HG02571 (cell line): ENCODE measurements at regions not wholly inside any gene's neighbourhood (a gene's known extent, or its start where the extent isn't known, plus 50 kb on each side); places are given as distances from the start of the nearest gene placed in this dataset.

Source experiments
- ATAC-seq: cut with Tn5 transposase; IDR thresholded peaks from one replicate; pipeline ENCODE4 v1.9.1; 2021; ENCODE audit warnings: mild to moderate bottlenecking, moderate library complexity; ENCODE audit not compliant: unreplicated experiment

DNA sequence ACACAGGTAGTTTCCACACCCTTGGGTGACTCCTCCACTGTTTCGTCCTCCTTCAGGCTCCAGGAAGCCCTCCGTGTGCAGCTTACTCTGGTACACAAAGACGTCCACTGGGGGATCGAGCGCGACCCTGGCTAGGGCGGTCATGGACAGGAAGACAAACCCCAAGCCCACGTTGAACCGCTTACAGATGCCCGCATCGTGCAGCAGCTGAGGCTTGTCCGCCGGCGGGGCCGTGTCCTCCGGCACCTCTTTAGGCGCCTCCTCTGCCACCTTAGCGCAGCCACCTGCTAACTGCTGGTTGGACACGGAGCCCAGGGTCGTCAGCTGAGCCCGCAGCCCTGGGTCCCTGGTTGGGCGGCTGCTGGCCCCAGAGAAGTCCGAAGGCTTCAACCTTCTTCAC lies 309.0 kb upstream of the BTBD3 start:
- no peak for ATAC-seq

DNA sequence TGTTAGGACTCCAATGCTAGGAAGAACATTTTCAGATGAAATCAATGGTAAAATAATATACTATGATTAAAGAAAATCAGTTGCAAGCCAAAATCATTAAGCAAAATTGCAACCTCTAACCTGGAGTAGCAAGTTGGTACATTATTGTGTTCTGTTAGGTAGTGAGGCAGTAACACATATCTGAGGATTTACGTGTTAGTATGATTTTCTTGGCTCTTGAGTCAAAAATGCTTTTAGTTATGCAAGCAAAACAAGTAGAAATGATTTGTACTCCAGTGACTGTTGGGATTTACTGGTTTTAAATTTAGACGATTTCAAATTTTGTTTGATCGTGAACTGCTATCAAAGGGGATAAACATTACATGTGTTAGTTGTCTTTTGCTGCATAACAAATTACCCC lies 293.0 kb upstream of the BTBD3 start:
- ATAC-seq: no peak

DNA sequence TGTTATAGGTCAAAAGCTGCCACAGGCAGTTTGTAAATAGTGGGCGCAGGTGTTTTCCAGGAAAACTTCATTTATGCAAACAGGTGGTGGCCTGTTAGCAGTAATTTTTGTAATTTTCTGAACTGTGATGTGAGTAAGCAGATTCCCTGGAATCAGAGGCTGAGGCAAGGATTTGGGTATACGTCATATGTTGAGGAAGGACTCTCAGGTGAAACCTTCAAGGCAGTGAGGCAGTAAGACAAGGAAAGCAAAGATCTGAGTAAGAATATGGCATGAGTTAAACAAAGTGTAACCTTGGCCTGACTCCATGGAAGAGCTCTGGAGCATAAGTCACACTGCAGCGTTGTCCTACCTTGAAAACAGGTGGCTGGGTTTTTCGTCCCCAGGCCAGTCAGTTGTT lies 291.1 kb upstream of the BTBD3 start:
- ATAC-seq: no peak

DNA sequence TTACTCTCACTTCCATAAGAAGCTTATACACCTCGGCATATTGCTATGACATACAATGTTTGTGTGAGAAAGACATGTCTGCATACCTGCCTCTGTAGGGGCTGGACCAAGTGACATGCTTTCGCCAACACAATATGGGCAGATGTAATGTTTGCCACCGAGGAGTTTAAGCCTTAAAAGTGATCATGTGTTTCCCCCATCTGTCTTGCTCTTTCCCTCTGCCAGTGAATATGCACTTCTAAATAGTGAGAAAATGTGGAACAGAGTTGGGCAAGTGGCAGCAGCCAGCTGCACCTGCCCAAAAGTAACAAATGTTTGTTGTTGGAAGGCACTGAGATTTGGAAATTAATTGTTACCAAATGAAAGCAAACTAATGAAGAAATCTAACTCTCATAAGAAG lies 274.8 kb upstream of the BTBD3 start:
- ATAC-seq: no peak

GRCh38 chr20:11646359-11646758 lies 271.3 kb upstream of the BTBD3 start:
- ATAC-seq: no peak

DNA sequence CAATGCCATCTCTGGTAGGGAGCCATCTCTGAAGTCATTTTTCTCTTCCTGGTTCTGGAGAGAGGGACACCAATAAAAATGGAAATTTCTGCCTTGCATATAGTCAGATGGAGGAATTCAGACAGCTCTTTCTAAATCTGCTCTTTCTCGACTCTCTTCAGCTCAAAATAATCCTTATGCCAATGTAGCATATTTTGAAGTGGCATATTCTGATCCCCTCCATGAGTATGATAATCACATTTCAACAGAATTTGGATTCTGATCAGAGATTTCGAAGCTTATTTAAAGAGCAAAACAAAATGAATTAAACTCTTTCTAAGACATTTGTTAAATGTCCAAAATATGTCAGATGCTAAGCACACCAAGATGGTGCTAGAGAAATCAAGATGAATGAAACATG lies 267.1 kb upstream of the BTBD3 start:
- no peak for ATAC-seq

DNA sequence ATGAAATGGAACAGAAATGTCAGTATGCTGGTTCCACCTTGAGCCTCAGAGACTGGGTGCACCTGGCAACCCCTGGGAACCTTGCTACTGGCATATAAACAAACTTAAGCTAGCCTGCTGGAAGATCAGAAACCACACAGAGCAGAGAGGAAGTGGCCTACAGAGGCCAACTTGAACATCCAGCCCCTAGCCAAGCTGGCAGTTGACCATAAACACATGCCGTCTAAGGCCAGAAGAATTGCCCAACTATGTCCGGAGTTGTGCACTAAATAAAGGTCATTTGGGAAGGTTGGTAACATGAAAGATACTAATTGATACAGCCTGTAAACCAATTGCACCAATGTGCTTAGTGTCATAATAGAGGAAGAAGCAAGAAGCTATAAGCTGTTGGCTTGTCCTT lies 266.6 kb upstream of the BTBD3 start:
- ATAC-seq: no peak

- ATAC-seq: no peak
These were observed 266.0 kb upstream of the BTBD3 start for GRCh38 chr20:11651647-11652046.

DNA sequence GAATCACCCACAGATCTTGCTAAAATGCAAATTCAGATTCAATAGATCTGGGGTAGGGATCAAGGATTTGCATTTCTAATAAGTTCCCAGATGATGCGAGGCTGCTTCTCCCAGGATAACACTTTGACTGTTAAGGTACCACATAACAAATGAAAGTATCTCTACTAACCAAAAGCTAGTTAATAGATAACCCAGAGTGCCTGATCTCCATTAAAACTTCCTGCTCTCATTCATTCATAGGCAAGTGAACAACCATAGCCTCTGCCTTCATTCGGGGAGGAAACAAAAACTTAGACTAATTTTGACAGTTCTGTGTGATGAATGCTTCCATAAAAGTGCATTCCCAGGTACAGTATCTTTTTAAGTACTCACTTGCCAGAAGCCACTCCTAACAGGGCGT lies 265.6 kb upstream of the BTBD3 start:
- ATAC-seq: no peak

- no peak for ATAC-seq
These were observed 262.9 kb upstream of the BTBD3 start for GRCh38 chr20:11654766-11655165.

DNA sequence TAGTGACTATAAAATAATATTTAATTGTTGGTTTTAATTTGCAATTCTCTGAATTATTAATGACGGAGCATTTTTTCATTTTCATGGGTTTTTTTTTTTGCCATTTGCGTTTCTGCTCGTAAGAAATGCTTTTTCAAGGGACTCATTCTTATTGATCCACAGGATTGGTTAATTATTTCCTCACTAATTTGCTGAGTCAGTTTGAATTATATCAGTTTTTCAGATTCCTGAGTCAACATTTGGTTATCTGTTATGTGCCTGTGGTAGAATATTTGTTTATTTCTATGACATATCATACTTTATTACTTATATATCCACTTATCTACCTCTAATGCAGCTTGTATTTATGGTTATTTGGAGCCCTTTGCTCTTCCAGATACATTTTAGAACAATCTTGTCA lies 257.0 kb upstream of the BTBD3 start:
- no peak for ATAC-seq

DNA sequence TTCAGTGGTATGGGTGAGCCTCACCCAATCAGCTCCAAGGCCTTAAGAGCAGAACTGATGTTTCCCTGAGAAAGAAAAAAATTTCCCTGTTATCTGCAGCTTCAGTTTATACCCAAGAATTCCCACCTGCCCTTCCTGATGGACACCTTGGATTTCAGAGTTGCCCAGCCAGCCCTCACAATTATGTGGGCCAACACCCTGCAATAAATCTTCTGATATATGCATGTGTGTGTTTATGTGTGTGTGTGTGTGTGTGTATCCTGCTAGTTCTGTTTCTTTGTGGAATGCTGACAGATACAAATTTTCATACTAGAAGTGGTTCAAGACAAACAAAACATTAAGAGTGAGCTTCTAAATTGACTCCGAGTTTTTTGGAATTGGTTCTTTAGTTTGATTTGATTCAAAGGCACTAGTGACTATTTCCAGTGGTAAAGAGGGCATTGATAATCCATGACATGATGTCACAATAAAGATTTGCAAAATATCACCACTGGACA lies 246.6 kb upstream of the BTBD3 start:
- ATAC-seq: no peak

- ATAC-seq: no peak
These were observed 244.7 kb upstream of the BTBD3 start for GRCh38 chr20:11672959-11673358.

- ATAC-seq: no peak
These were observed 241.6 kb upstream of the BTBD3 start for GRCh38 chr20:11675920-11676629.

DNA sequence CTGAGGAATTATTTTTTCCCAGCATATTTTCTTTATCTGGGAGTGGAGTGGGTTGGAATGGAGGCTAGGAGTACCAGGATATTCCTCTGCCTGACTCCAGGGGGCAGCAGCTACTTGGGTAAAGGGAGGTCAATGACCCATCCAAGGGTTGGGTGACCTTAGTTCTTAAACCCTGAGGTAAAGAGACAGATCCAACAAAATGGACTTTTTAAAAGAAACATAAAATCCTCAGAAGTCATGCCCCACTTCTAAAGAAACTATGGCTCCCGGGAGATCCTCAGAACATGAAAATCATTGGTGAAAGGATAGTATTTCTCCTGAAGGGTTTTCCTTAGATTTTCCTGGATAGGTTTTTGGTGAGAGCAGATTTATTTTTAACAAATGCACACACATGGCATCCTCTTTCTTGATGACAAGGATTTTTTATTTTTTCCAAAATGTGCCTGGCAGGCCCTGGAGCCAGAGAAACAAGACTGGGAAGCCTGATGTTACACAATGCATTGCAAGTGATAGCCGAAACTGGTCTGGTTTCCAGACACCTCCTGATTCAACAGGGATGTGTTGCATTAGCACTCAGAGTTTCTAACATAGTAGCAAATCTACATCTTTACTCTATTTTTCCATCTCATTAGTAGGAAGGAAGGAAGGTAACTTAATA lies 240.9 kb upstream of the BTBD3 start:
- no peak for ATAC-seq

DNA sequence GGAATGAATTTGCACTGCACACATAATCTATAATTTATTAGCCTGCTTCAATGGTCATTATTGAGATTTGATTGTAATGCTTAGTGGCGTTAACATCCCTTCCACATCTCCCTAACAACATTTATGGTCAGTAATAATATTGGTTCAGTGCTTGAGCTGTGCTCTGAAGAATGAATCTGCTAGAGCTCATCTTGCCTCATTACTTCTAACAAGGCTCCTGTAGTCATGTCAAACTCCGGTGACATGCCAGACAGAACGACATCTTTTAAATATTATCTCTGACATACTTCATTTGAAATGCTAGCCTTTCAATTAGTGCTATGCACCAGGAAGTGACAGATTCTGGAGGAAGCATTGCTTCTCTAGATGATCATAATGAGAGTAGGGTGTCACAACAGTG lies 240.3 kb upstream of the BTBD3 start:
- no peak for ATAC-seq

DNA sequence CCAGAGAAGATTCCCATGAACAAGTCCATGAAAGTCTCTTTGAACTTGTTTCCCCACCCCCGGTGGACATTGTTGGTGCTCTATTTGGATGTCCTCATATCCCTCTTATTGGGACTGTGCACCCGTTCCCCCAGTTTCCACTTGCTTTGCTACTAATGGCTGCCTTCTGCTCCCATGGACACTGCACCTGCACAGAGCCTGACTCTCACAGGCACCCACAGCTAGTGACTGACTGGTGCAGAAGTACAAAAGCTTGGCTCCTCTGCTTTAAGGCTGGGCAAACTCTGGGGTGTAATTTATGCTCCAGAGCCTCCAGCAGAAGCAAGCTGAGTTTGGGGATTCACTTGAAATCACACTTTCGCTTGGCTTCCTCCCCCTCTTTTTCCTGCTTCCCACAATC lies 239.9 kb upstream of the BTBD3 start:
- ATAC-seq: no peak

DNA sequence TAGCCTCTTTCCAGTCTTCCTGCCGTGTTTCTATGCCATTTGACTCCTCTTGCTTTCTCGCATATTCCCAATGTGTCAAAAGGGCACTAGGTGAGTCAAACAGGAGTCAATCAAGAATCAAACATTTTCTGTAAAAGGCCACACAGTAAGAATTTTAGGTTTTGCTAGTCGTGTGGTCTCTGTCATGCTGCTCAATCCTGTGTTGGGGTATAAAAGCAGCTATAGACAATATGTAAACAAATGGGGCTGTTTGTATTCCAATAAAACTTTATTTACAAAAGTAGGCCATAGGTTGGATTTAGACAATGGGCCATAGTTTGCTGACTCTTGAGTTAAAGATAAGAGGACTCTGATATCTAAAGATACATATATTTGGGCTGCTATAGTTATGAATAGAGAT lies 235.4 kb upstream of the BTBD3 start:
- ATAC-seq: no peak

DNA sequence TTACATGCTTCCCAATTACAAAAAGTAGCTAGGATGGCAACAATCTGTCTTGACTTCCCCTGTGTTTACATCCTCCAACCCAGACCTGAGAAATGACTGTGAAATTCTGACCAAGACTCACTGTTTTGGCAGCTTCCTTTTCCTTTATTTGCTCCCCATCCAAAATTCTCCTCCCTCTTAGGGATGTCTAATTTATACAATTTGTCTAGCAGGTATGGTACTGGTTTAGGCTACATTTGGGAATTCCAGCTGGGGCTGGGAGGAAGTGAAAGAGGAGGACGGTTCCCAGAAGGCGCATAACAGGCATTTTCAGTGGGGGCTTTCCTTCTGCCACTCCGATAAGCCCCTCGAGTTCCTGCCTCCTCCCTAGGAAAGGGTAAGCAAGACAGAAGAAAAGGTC lies 231.5 kb upstream of the BTBD3 start:
- no peak for ATAC-seq

GRCh38 chr20:11686820-11687543 lies 230.7 kb upstream of the BTBD3 start:
- ATAC-seq: no peak

GRCh38 chr20:11687546-11688292 lies 230.0 kb upstream of the BTBD3 start:
- ATAC-seq: no peak
